Keratinocyte (primary cell): ENCODE measurements at regions not wholly inside any gene's neighbourhood (a gene's known extent, or its start where the extent isn't known, plus 50 kb on each side); places are given as distances from the start of the nearest gene placed in this dataset.

Experiments
- DNase-seq: peaks from one replicate; pipeline ENCODE4 v3.0.0-alpha.2; 2011; ENCODE audit warnings: low read depth, missing footprints, low spot score
- FAIRE-seq: peaks from 2 replicates; lab custom pipeline; 2011; peaks lifted over from hg19 to GRCh38; lab: Jason Lieb, UNC
- H2AFZ ChIP-seq: 2 replicates; pipeline ENCODE4 v1.6.0; 2012; ENCODE audit warnings: low read length, control low read depth, inconsistent platforms; ENCODE audit not compliant: control insufficient read depth
- H3K27ac ChIP-seq: 2 replicates; pipeline ENCODE4 v1.5.1; 2011; ENCODE audit warnings: low read length; ENCODE audit not compliant: control insufficient read depth, insufficient read depth
- H3K27me3 ChIP-seq: 3 replicates; pipeline ENCODE4 v1.6.0; 2011; ENCODE audit warnings: low read length; ENCODE audit not compliant: control insufficient read depth, insufficient read depth; ENCODE audit errors: extremely low read depth
- H3K36me3 ChIP-seq, 2 experiments: 2 replicates in 1 of 2; 3 replicates in 1 of 2; pipeline ENCODE4 v1.5.1; 2011; ENCODE audit warnings: low read length in 2 of 2, mild to moderate bottlenecking in 1 of 2; ENCODE audit not compliant: control insufficient read depth in 2 of 2, insufficient read depth in 2 of 2; ENCODE audit errors: extremely low read depth in 1 of 2
- H3K4me1 ChIP-seq: 3 replicates; pipeline ENCODE4 v1.5.1; 2011; ENCODE audit warnings: low read length; ENCODE audit not compliant: control insufficient read depth, insufficient read depth; ENCODE audit errors: extremely low read depth
- H3K4me2 ChIP-seq: 3 replicates; pipeline ENCODE4 v1.6.0; 2011; ENCODE audit warnings: low read depth, low read length; ENCODE audit not compliant: control insufficient read depth, insufficient read depth; ENCODE audit errors: extremely low read depth
- H3K4me3 ChIP-seq, 3 experiments: fragments of 200-600 bp in 1 of 3; sonication (generic) in 1 of 3; 2 replicates in 2 of 3; 3 replicates in 1 of 3; pipeline ENCODE4 v1.5.1; 2011 to 2016; ENCODE audit warnings: low read length in 3 of 3, mild to moderate bottlenecking in 3 of 3, control low read depth in 2 of 3, inconsistent platforms in 1 of 3, low read depth in 1 of 3, mixed read lengths in 1 of 3, mixed run types in 1 of 3, moderate library complexity in 1 of 3; ENCODE audit not compliant: control insufficient read depth in 2 of 3, insufficient read depth in 2 of 3; ENCODE audit errors: extremely low read depth in 1 of 3
- H3K79me2 ChIP-seq: 2 replicates; pipeline ENCODE4 v1.6.0; 2012; ENCODE audit warnings: low read length; ENCODE audit not compliant: control insufficient read depth, insufficient read depth
- H3K9ac ChIP-seq: 3 replicates; pipeline ENCODE4 v1.6.0; 2011; ENCODE audit warnings: low read length; ENCODE audit not compliant: control insufficient read depth, insufficient read depth; ENCODE audit errors: extremely low read depth
- H3K9me1 ChIP-seq: 3 replicates; pipeline ENCODE4 v1.6.0; 2011; ENCODE audit warnings: low read length; ENCODE audit not compliant: control insufficient read depth, insufficient read depth; ENCODE audit errors: extremely low read depth
- H3K9me3 ChIP-seq: 2 replicates; pipeline ENCODE4 v1.5.1; 2012; ENCODE audit warnings: low read depth, low read length; ENCODE audit not compliant: control insufficient read depth
- H4K20me1 ChIP-seq: 3 replicates; pipeline ENCODE4 v1.6.0; 2011; ENCODE audit warnings: low read length; ENCODE audit not compliant: control insufficient read depth, insufficient read depth; ENCODE audit errors: extremely low read depth
- EZH2 ChIP-seq: IDR thresholded peaks from one replicate; pipeline ENCODE4 v1.6.1; 2012; ENCODE audit warnings: inconsistent platforms, mild to moderate bottlenecking, low read length, moderate library complexity
- dilution Hi-C: fragments of 300-500 bp; cut with MboI; formaldehyde crosslinking; loops from one replicate; pipeline ENCODE4 v1.7.0; 2020; ENCODE audit warnings: low sequenced_read_pairs; ENCODE audit not compliant: extremely low pct_ligation_motif_present
- TF ChIP-seq, protein P1 (sequence below), 3 experiments: IDR thresholded peaks in 1 of 3; conservative IDR thresholded peaks in 1 of 3; optimal IDR thresholded peaks in 1 of 3; 2 replicates in 2 of 3; 3 replicates in 1 of 3; pipeline versions ENCODE3 to v1.5.1; 2011; ENCODE audit warnings: low read length in 3 of 3, mild to moderate bottlenecking in 3 of 3, moderate library complexity in 2 of 3, control low read depth in 1 of 3, inconsistent platforms in 1 of 3; ENCODE audit not compliant: insufficient read depth in 2 of 3; ENCODE audit errors: extremely low read depth in 1 of 3

GRCh38 chr4:156516698-156517097 is 454.9 kb downstream of the PDGFC start:
- Histone ChIP-seq H3K4me1 (no peaks in the 10 kb centered on the region), H3K4me2 (no peak overlapping the region), H4K20me1 (no peaks in the 10 kb centered on the region), H3K27me3 (no peaks in the 10 kb centered on the region), H3K9me1 (no peaks in the 10 kb centered on the region), H2AFZ (no peak overlapping the region), H3K9ac (no peak overlapping the region), H3K36me3 (no peaks in the 10 kb centered on the region), H3K4me3 (no peak overlapping the region), H3K9me3 (no peaks in the 10 kb centered on the region), H3K79me2 (no peaks in the 10 kb centered on the region), H3K27ac (no peak overlapping the region)
- no peak for TF ChIP-seq EZH2
- TF ChIP-seq, protein P1, sequence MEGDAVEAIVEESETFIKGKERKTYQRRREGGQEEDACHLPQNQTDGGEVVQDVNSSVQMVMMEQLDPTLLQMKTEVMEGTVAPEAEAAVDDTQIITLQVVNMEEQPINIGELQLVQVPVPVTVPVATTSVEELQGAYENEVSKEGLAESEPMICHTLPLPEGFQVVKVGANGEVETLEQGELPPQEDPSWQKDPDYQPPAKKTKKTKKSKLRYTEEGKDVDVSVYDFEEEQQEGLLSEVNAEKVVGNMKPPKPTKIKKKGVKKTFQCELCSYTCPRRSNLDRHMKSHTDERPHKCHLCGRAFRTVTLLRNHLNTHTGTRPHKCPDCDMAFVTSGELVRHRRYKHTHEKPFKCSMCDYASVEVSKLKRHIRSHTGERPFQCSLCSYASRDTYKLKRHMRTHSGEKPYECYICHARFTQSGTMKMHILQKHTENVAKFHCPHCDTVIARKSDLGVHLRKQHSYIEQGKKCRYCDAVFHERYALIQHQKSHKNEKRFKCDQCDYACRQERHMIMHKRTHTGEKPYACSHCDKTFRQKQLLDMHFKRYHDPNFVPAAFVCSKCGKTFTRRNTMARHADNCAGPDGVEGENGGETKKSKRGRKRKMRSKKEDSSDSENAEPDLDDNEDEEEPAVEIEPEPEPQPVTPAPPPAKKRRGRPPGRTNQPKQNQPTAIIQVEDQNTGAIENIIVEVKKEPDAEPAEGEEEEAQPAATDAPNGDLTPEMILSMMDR (optimal IDR thresholded peaks at IDR 0.05 in 1 of 3, IDR thresholded peaks at IDR 0.05 in 1 of 3, conservative IDR thresholded peaks at IDR 0.05 in 1 of 3; ENCODE audit: extremely low read depth in 1 of 3, insufficient read depth in 2 of 3, low read length in 3 of 3) = no peak
- dilution Hi-C loops = no loop called here
- FAIRE-seq = no peak
- no peak for DNase-seq

DNA sequence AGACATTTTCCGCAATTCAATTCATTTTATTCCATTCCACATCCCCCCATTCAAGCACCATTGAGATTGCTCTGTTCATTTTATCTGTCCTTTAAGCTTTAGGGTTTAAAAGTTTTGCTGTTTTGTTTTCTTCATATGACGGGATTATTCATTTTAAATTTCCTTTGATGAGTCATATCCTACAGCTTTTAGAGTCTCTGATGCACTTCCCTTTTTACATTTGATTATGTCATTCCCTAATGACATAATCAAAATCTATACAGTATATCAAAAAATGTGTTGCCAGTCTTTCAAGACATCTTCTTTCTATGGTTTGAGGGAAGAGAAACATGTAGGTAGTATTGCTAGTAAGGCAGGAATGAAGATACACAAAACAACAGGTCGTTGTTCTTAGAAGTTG is 456.3 kb downstream of the PDGFC start:
- Histone ChIP-seq H3K4me3 (no peak overlapping the region), H3K9ac (no peak overlapping the region), H3K9me1 (no peaks in the 10 kb centered on the region), H3K36me3 (no peaks in the 10 kb centered on the region), H3K27ac (no peak overlapping the region), H3K4me2 (no peak overlapping the region), H3K9me3 (no peaks in the 10 kb centered on the region), H3K27me3 (no peaks in the 10 kb centered on the region), H3K79me2 (no peaks in the 10 kb centered on the region), H2AFZ (no peak overlapping the region), H4K20me1 (no peaks in the 10 kb centered on the region), H3K4me1 (no peaks in the 10 kb centered on the region)
- FAIRE-seq (no peak), DNase-seq (no peak)
- no peak for TF ChIP-seq EZH2
- TF ChIP-seq, protein P1 (optimal IDR thresholded peaks at IDR 0.05 in 1 of 3, IDR thresholded peaks at IDR 0.05 in 1 of 3, conservative IDR thresholded peaks at IDR 0.05 in 1 of 3; ENCODE audit: extremely low read depth in 1 of 3, insufficient read depth in 2 of 3, low read length in 3 of 3) = no peak
- dilution Hi-C loops = no loop called here
